HG03159 (cell line): ENCODE measurements at regions not wholly inside any gene's neighbourhood (a gene's known extent, or its start where the extent isn't known, plus 50 kb on each side); places are given as distances from the start of the nearest gene placed in this dataset.

Source experiments
- ATAC-seq: cut with Tn5 transposase; IDR thresholded peaks from one replicate; pipeline ENCODE4 v1.9.1; 2021; ENCODE audit warnings: mild to moderate bottlenecking, moderate library complexity; ENCODE audit not compliant: unreplicated experiment

GRCh38 chr9:86662890-86663468, 284.3 kb downstream of the GAS1 start:
- ATAC-seq, result no peak

- no peak for ATAC-seq
Measured at GRCh38 chr9:86660146-86660943, 287.0 kb downstream of the GAS1 start.

GRCh38 chr9:86659413-86660046, 287.8 kb downstream of the GAS1 start:
- ATAC-seq, result no peak

- no peak for ATAC-seq
Measured at GRCh38 chr9:86655147-86655546, 292.2 kb downstream of the GAS1 start.

- ATAC-seq, result no peak
Measured at GRCh38 chr9:86653466-86653865, 293.8 kb downstream of the GAS1 start.

- no peak for ATAC-seq
Measured at GRCh38 chr9:86652736-86653135, 294.6 kb downstream of the GAS1 start.

- ATAC-seq, result no peak
Measured at GRCh38 chr9:86649913-86650312, 295.7 kb upstream of the TUT7 start.

GRCh38 chr9:86648828-86649170, 294.6 kb upstream of the TUT7 start:
- ATAC-seq, result no peak

- no peak for ATAC-seq
Measured at GRCh38 chr9:86648156-86648827, 294.1 kb upstream of the TUT7 start.

- ATAC-seq, result no peak
Measured at GRCh38 chr9:86645303-86645702, 291.1 kb upstream of the TUT7 start.

GRCh38 chr9:86644675-86645034, 290.4 kb upstream of the TUT7 start:
- no peak for ATAC-seq

- ATAC-seq, result no peak
Measured at GRCh38 chr9:86643946-86644674, 289.9 kb upstream of the TUT7 start.

GRCh38 chr9:86642721-86643120, 288.5 kb upstream of the TUT7 start:
- no peak for ATAC-seq

GRCh38 chr9:86641970-86642369, 287.8 kb upstream of the TUT7 start:
- ATAC-seq, result no peak

- no peak for ATAC-seq
Measured at GRCh38 chr9:86639899-86640379, 285.7 kb upstream of the TUT7 start.

- no peak for ATAC-seq
Measured at GRCh38 chr9:86639287-86639686, 285.1 kb upstream of the TUT7 start.

- ATAC-seq, result no peak
Measured at GRCh38 chr9:86638109-86638508, 283.9 kb upstream of the TUT7 start.

GRCh38 chr9:86637515-86637914, 283.3 kb upstream of the TUT7 start:
- ATAC-seq, result no peak

- ATAC-seq, result no peak
Measured at GRCh38 chr9:86636519-86636918, 282.3 kb upstream of the TUT7 start.

GRCh38 chr9:86636038-86636437, 281.8 kb upstream of the TUT7 start:
- ATAC-seq, result no peak

GRCh38 chr9:86634501-86634900, 280.3 kb upstream of the TUT7 start:
- no peak for ATAC-seq
